ENCODE measurements at regions not wholly inside any gene's neighbourhood (a gene's known extent, or its start where the extent isn't known, plus 50 kb on each side); places are given as distances from the start of the nearest gene placed in this dataset.

GRCh38 chr1:34694383-34694782 lies 60.5 kb upstream of the GJB5 start:
- BruUV-seq (replicated peaks), result no TSS peak
- TF ChIP-seq JUN (IDR thresholded peaks at IDR 0.05; ENCODE audit: borderline replicate concordance, insufficient read depth, insufficient read length, low read depth) (no peak), MYC (IDR thresholded peaks at IDR 0.05; ENCODE audit: low read depth, low read length) (no peak), EZH2 (IDR thresholded peaks at IDR 0.05; ENCODE audit: borderline replicate concordance, low read depth, low read length, severe bottlenecking) (no peak), GATA2 (IDR thresholded peaks at IDR 0.05; ENCODE audit: insufficient read depth, insufficient read length, low read depth, low read length) (no peak), POLR2A (IDR thresholded peaks at IDR 0.05; ENCODE audit: low read depth, low read length) (no peak), MAX (IDR thresholded peaks at IDR 0.05; ENCODE audit: insufficient read depth, insufficient read length) (no peak), POLR2AphosphoS5 (IDR thresholded peaks at IDR 0.05; ENCODE audit: insufficient read depth, low read depth, low read length) (no peak), FOS (IDR thresholded peaks at IDR 0.05; ENCODE audit: borderline replicate concordance, insufficient read depth, low read length) (no peak), CTCF (IDR thresholded peaks at IDR 0.05; ENCODE audit: extremely low read depth in 1 of 2, insufficient read depth in 1 of 2, low read depth in 1 of 2, low read length in 2 of 2) (no peak)
- Histone ChIP-seq H3K27me3 (ENCODE audit: control insufficient read depth in 2 of 2, insufficient read depth in 2 of 2, low read length in 2 of 2) (no peaks in the 10 kb centered on the region), H3K9ac (replicated peaks; ENCODE audit: extremely low read depth, insufficient read depth, low read length) (no peak overlapping the region), H3K36me3 (ENCODE audit: control insufficient read depth in 2 of 2, extremely low read depth in 1 of 2, insufficient read depth in 2 of 2, low read length in 2 of 2) (no peaks in the 10 kb centered on the region), H3K4me3 (replicated peaks in 1 of 3; ENCODE audit: insufficient read depth in 1 of 3, low read depth in 1 of 3, low read length in 3 of 3) (no peak overlapping the region), H3K27ac (ENCODE audit: insufficient read depth, low read depth, low read length) (no peak overlapping the region), H4K20me1 (replicated peaks; ENCODE audit: control insufficient read depth, extremely low read depth, insufficient read depth, low read length) (no peaks in the 10 kb centered on the region), H3K9me1 (replicated peaks; ENCODE audit: control insufficient read depth, extremely low read depth, insufficient read depth, low read length) (no peaks in the 10 kb centered on the region), H3K4me2 (ENCODE audit: insufficient read depth, low read length) (no peak overlapping the region), H3K79me2 (ENCODE audit: control insufficient read depth, insufficient read depth, low read length) (no peaks in the 10 kb centered on the region), H3K4me1 (ENCODE audit: control insufficient read depth, extremely low read depth, insufficient read depth, low read length) (no peaks in the 10 kb centered on the region), H2AFZ (ENCODE audit: low read depth, low read length) (no peak overlapping the region), H3K9me3 (replicated peaks; ENCODE audit: control insufficient read depth, insufficient read depth, low read length) (no peaks in the 10 kb centered on the region)
- ChIA-PET CTCF (no interaction called here), POLR2A (no interaction called here)
- intact Hi-C loops (cut with micrococcal nuclease) (no loop called here), dilution Hi-C loops (cut with MboI; ENCODE audit: extremely low pct_ligation_motif_present, low sequenced_read_pairs) (no loop called here)
- no peak for FAIRE-seq
- no peak for DNase-seq (ENCODE audit: low read depth, low spot score)

Measured in endothelial cell of umbilical vein (primary cell).